ENCODE measurements at regions not wholly inside any gene's neighbourhood (a gene's known extent, or its start where the extent isn't known, plus 50 kb on each side); places are given as distances from the start of the nearest gene placed in this dataset.

DNA sequence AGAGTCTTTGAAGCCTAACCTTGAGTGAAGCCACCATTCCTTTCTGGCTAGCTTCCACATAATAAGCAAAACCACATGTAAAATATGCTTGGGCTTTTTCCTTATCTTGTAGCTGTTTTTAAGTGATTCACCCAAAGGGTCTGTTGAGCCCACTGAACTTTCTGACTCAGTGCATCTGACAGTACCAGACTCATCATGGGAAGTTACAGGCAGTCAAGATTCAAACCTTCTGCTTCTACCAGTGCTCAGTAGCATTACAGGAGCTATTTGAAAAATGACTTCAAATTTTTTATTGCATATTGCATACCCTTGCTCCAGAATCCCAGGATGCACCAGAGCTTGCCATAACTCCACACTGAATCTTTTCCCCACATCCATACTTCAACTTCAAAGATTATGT is 87.5 kb upstream of the PTPRD start:
- H3K4me2 ChIP-seq (ENCODE audit: low read length), result no peak overlapping the region
- DNase-seq (no peak), ATAC-seq (no peak)
- H3K27ac ChIP-seq (ENCODE audit: low read length), result no peak overlapping the region
- H3F3A ChIP-seq (ENCODE audit: low read length, unreplicated experiment), result no peaks in the 10 kb centered on the region
- no peaks in the 10 kb centered on the region for H3K9me2 ChIP-seq (replicated peaks; ENCODE audit: low read length)
- no peaks in the 10 kb centered on the region for H4K20me1 ChIP-seq (ENCODE audit: low read length)
- H3K27me3 ChIP-seq (ENCODE audit: low read length), result no peaks in the 10 kb centered on the region
- H3K9me3 ChIP-seq (ENCODE audit: low read length), result no peaks in the 10 kb centered on the region
- intact Hi-C loops (cut with micrococcal nuclease), result no loop called here
- no peaks in the 10 kb centered on the region for H3K36me3 ChIP-seq (ENCODE audit: low read depth, low read length)
- peaks cover 8% of the 10 kb centered on the region; the same call in 1 of the 2 replicates for H3K4me1 ChIP-seq (ENCODE audit: insufficient read depth, low read length)
- no TSS peak for BruUV-seq (replicated peaks)
- H2AFZ ChIP-seq (ENCODE audit: low read length), result no peak overlapping the region
- ChIA-PET POLR2A (ENCODE audit: unreplicated experiment) (no interaction called here), CTCF (no interaction called here)
- no peaks in the 10 kb centered on the region for H3K79me2 ChIP-seq (ENCODE audit: low read length)
- H3K4me3 ChIP-seq (ENCODE audit: low read length), result no peak overlapping the region
- TF ChIP-seq EZH2phosphoT487 (IDR thresholded peaks at IDR 0.05; ENCODE audit: borderline replicate concordance, low read length), result no peak
- no peak for TF ChIP-seq EZH2 (IDR thresholded peaks at IDR 0.05; ENCODE audit: low read length, unreplicated experiment)
- TF ChIP-seq, protein P1, sequence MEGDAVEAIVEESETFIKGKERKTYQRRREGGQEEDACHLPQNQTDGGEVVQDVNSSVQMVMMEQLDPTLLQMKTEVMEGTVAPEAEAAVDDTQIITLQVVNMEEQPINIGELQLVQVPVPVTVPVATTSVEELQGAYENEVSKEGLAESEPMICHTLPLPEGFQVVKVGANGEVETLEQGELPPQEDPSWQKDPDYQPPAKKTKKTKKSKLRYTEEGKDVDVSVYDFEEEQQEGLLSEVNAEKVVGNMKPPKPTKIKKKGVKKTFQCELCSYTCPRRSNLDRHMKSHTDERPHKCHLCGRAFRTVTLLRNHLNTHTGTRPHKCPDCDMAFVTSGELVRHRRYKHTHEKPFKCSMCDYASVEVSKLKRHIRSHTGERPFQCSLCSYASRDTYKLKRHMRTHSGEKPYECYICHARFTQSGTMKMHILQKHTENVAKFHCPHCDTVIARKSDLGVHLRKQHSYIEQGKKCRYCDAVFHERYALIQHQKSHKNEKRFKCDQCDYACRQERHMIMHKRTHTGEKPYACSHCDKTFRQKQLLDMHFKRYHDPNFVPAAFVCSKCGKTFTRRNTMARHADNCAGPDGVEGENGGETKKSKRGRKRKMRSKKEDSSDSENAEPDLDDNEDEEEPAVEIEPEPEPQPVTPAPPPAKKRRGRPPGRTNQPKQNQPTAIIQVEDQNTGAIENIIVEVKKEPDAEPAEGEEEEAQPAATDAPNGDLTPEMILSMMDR (conservative IDR thresholded peaks at IDR 0.05; ENCODE audit: low read depth, low read length), result no peak
- H3K9ac ChIP-seq (ENCODE audit: low read length), result no peak overlapping the region

DNA sequence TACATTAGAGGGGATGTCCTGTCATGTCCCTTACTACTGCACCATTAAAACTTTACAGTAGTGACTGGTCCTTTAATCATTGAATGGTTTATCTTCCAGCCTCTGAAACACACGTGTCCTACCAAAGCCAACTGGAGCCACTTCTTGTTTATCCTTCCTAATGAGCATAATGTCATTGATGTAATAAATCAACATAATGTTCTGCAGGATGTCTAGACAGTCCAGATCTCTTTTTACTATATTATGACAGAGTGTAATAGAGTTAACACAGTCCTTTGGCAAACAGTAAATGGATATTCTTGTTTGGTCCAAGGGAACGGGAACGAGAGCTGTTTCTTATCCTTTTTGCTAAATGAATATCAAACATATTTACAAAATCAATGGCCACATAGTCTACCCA is 88.1 kb upstream of the PTPRD start:
- POLR2A ChIA-PET (ENCODE audit: unreplicated experiment), result no interaction called here
- no peak for DNase-seq
- Histone ChIP-seq H3K36me3 (ENCODE audit: low read depth, low read length) (no peaks in the 10 kb centered on the region), H3K9me3 (ENCODE audit: low read length) (no peaks in the 10 kb centered on the region), H3K27ac (ENCODE audit: low read length) (no peak overlapping the region), H3K4me1 (ENCODE audit: insufficient read depth, low read length) (peaks cover 11% of the 10 kb centered on the region; the same call in 1 of the 2 replicates), H3K9me2 (replicated peaks; ENCODE audit: low read length) (no peaks in the 10 kb centered on the region), H3F3A (ENCODE audit: low read length, unreplicated experiment) (no peaks in the 10 kb centered on the region), H3K79me2 (ENCODE audit: low read length) (no peaks in the 10 kb centered on the region), H3K9ac (ENCODE audit: low read length) (no peak overlapping the region), H2AFZ (ENCODE audit: low read length) (no peak overlapping the region), H3K27me3 (ENCODE audit: low read length) (no peaks in the 10 kb centered on the region), H3K4me3 (ENCODE audit: low read length) (no peak overlapping the region), H3K4me2 (ENCODE audit: low read length) (no peak overlapping the region), H4K20me1 (ENCODE audit: low read length) (no peaks in the 10 kb centered on the region)
- CTCF ChIA-PET, result no interaction called here
- BruUV-seq (replicated peaks), result no TSS peak
- ATAC-seq, result no peak
- TF ChIP-seq EZH2phosphoT487 (IDR thresholded peaks at IDR 0.05; ENCODE audit: borderline replicate concordance, low read length), result no peak
- no peak for TF ChIP-seq EZH2 (IDR thresholded peaks at IDR 0.05; ENCODE audit: low read length, unreplicated experiment)
- TF ChIP-seq, protein P1 (conservative IDR thresholded peaks at IDR 0.05; ENCODE audit: low read depth, low read length), result no peak
- intact Hi-C loops (cut with micrococcal nuclease), result no loop called here

DNA sequence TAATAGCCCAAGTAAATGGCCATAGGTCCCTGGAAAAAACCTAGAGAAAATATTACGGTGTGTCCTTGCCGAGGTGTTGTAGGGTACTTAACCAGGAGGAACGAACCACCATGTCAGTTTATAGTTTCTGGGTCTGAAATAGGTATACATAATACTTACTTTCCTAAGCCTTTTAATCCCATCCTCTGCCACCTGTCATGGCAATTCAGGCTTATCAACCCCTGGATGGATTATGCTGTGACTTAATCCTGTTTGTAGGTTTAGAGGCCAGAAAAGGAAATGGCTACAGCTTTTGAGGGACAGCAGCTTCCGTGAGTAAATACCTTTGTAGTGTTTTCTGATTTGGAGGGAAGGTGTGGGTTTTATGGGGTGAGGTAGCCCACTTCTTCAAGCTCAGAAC is 89.1 kb upstream of the PTPRD start:
- Histone ChIP-seq H3K9me2 (replicated peaks; ENCODE audit: low read length) (no peaks in the 10 kb centered on the region), H3K36me3 (ENCODE audit: low read depth, low read length) (no peaks in the 10 kb centered on the region), H3K79me2 (ENCODE audit: low read length) (no peaks in the 10 kb centered on the region), H3K4me1 (ENCODE audit: insufficient read depth, low read length) (peaks cover 11% of the 10 kb centered on the region; the same call in 1 of the 2 replicates), H2AFZ (ENCODE audit: low read length) (no peak overlapping the region), H3K9me3 (ENCODE audit: low read length) (no peaks in the 10 kb centered on the region), H3K4me3 (ENCODE audit: low read length) (no peak overlapping the region), H4K20me1 (ENCODE audit: low read length) (no peaks in the 10 kb centered on the region), H3K27me3 (ENCODE audit: low read length) (no peaks in the 10 kb centered on the region), H3K27ac (ENCODE audit: low read length) (no peak overlapping the region), H3K9ac (ENCODE audit: low read length) (no peak overlapping the region), H3K4me2 (ENCODE audit: low read length) (no peak overlapping the region), H3F3A (ENCODE audit: low read length, unreplicated experiment) (no peaks in the 10 kb centered on the region)
- no peak for ATAC-seq
- intact Hi-C loops (cut with micrococcal nuclease), result no loop called here
- POLR2A ChIA-PET (ENCODE audit: unreplicated experiment), result no interaction called here
- TF ChIP-seq, protein P1 (conservative IDR thresholded peaks at IDR 0.05; ENCODE audit: low read depth, low read length), result no peak
- TF ChIP-seq EZH2 (IDR thresholded peaks at IDR 0.05; ENCODE audit: low read length, unreplicated experiment), result no peak
- TF ChIP-seq EZH2phosphoT487 (IDR thresholded peaks at IDR 0.05; ENCODE audit: borderline replicate concordance, low read length), result no peak
- no peak for DNase-seq
- BruUV-seq (replicated peaks), result no TSS peak
- CTCF ChIA-PET, result no interaction called here
